ENCODE measurements at regions not wholly inside any gene's neighbourhood (a gene's known extent, or its start where the extent isn't known, plus 50 kb on each side); places are given as distances from the start of the nearest gene placed in this dataset.

DNA sequence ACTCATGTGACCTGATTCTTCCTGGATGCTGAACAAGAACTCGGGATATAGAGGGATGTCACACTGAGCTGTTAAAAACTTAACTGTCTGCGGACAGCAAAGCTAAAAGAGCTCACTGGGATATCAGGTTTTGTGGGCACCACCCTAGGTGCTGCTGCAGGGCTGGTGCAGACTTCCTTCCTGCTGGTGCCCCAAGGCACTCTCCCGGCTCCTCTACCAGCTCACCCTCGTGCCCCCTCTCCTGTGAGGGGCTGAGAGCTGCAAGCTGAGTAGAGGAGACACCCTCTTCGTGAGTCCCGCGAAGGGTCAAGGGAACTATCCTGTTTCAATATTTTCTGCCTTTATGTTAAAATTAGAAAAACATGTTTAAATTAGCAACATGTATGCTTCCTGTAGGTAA is 1475.7 kb downstream of the EFNB2 start:
- H3K36me3 ChIP-seq = no peaks in the 10 kb centered on the region
- WGBS, 2 donors = 88 to 92% methylated on average over 7 of the region's 7 CpGs
- intact Hi-C loops (cut with DNase I) = no loop called here

GRCh38 chr13:105058517-105058916 is 1476.9 kb downstream of the EFNB2 start:
- Histone ChIP-seq H3K4me1 (no peaks in the 10 kb centered on the region), H3K36me3 (no peaks in the 10 kb centered on the region), H3K9me3 (no peaks in the 10 kb centered on the region), H3K27me3 (no peaks in the 10 kb centered on the region), H3K27ac (no peak overlapping the region), H3K4me3 (no peak overlapping the region)
- TF ChIP-seq EP300 (IDR thresholded peaks at IDR 0.05) (no peak), POLR2A (IDR thresholded peaks at IDR 0.05) (no peak), POLR2AphosphoS5 (IDR thresholded peaks at IDR 0.05) (no peak)
- TF ChIP-seq, protein P1, sequence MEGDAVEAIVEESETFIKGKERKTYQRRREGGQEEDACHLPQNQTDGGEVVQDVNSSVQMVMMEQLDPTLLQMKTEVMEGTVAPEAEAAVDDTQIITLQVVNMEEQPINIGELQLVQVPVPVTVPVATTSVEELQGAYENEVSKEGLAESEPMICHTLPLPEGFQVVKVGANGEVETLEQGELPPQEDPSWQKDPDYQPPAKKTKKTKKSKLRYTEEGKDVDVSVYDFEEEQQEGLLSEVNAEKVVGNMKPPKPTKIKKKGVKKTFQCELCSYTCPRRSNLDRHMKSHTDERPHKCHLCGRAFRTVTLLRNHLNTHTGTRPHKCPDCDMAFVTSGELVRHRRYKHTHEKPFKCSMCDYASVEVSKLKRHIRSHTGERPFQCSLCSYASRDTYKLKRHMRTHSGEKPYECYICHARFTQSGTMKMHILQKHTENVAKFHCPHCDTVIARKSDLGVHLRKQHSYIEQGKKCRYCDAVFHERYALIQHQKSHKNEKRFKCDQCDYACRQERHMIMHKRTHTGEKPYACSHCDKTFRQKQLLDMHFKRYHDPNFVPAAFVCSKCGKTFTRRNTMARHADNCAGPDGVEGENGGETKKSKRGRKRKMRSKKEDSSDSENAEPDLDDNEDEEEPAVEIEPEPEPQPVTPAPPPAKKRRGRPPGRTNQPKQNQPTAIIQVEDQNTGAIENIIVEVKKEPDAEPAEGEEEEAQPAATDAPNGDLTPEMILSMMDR (IDR thresholded peaks at IDR 0.05) = no peak
- intact Hi-C loops (cut with DNase I) = no loop called here
- DNase-seq = no peak
- 78 to 83% methylated on average over 2 of the region's 2 CpGs for WGBS, 2 donors

More for the DNA sequence above, 1475.7 kb downstream of the EFNB2 start:
- TF ChIP-seq POLR2A (IDR thresholded peaks at IDR 0.05) (no peak), POLR2AphosphoS5 (IDR thresholded peaks at IDR 0.05) (no peak)
- TF ChIP-seq, protein P1 (IDR thresholded peaks at IDR 0.05) = no peak
- DNase-seq = no peak
- Histone ChIP-seq H3K9me3 (no peaks in the 10 kb centered on the region), H3K4me1 (no peaks in the 10 kb centered on the region), H3K4me3 (no peak overlapping the region), H3K27me3 (no peaks in the 10 kb centered on the region), H3K27ac (no peak overlapping the region)

DNA sequence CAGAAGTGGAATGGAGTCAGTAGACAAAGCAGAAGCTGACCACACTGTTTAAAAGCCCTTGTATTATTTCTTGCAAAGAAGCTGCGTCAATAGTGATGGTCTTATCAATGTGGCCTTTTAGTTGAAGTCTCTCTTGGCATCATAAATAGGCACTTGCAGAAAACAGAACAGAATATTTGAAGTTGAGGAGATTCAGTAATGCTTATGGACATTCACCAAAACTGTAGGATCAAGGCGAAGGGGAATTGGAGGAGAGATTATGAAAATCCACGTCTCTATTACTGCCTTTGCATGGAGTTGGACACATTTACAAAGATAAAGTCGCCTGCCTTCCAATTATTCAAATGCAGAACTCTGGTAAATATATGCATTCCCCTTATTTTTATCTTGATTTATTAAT is 1482.8 kb downstream of the EFNB2 start:
- Histone ChIP-seq H3K27me3 (no peaks in the 10 kb centered on the region), H3K27ac (no peak overlapping the region), H3K36me3 (no peaks in the 10 kb centered on the region), H3K4me3 (no peak overlapping the region), H3K9me3 (no peaks in the 10 kb centered on the region), H3K4me1 (no peaks in the 10 kb centered on the region)
- TF ChIP-seq EP300 (IDR thresholded peaks at IDR 0.05) (no peak), POLR2AphosphoS5 (IDR thresholded peaks at IDR 0.05) (no peak), POLR2A (IDR thresholded peaks at IDR 0.05) (no peak)
- TF ChIP-seq, protein P1 (IDR thresholded peaks at IDR 0.05) = no peak
- intact Hi-C loops (cut with DNase I) = no loop called here
- no peak for DNase-seq
- 88 to 89% methylated on average over 4 of the region's 4 CpGs for WGBS, 2 donors

- no peak for TF ChIP-seq POLR2A (IDR thresholded peaks at IDR 0.05)
- TF ChIP-seq EP300 (IDR thresholded peaks at IDR 0.05) = no peak
- no peak overlapping the region for H3K4me3 ChIP-seq
- no peak overlapping the region for H3K27ac ChIP-seq
- H3K4me1 ChIP-seq = no peaks in the 10 kb centered on the region
- H3K9me3 ChIP-seq = no peaks in the 10 kb centered on the region
- no peak for DNase-seq
- no peaks in the 10 kb centered on the region for H3K27me3 ChIP-seq
- intact Hi-C loops (cut with DNase I) = no loop called here
- H3K36me3 ChIP-seq = no peaks in the 10 kb centered on the region
- 80 to 82% methylated on average over 4 of the region's 4 CpGs for WGBS, 2 donors
Measured at GRCh38 chr13:105050686-105051085, 1484.8 kb downstream of the EFNB2 start.

DNA sequence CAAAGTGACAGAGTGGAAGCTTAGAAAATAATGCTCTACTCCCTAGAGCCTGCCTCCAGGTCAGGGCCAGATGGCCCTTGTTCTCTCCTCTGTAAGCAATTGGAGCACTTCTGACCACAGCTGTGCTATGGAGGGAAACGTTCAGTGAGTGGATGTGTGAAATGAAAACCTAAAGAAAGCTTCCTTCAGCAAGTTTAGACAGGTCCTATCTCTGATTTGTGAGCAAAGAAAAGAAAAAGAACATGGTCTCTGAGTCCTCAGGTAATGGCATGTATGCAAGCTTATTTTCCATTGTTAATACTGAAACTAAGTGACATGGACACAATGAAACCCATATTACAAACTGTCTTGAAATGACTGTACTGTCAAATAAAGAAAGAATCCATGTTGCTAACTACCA is 1486.8 kb downstream of the EFNB2 start:
- Histone ChIP-seq H3K27me3 (no peaks in the 10 kb centered on the region), H3K4me3 (no peak overlapping the region), H3K4me1 (no peaks in the 10 kb centered on the region), H3K27ac (no peak overlapping the region), H3K9me3 (no peaks in the 10 kb centered on the region), H3K36me3 (no peaks in the 10 kb centered on the region)
- intact Hi-C loops (cut with DNase I) = no loop called here
- WGBS, 2 donors = 54 to 61% methylated on average over 1 of the region's 1 CpG
- TF ChIP-seq POLR2A (IDR thresholded peaks at IDR 0.05) (no peak), POLR2AphosphoS5 (IDR thresholded peaks at IDR 0.05) (no peak), EP300 (IDR thresholded peaks at IDR 0.05) (no peak)
- TF ChIP-seq, protein P1 (IDR thresholded peaks at IDR 0.05) = no peak
- no peak for DNase-seq
